ENCODE measurements at regions not wholly inside any gene's neighbourhood (a gene's known extent, or its start where the extent isn't known, plus 50 kb on each side); places are given as distances from the start of the nearest gene placed in this dataset.
A peak's percentile ranks its signal among the peaks of the same experiment; 100 is the strongest.

DNA sequence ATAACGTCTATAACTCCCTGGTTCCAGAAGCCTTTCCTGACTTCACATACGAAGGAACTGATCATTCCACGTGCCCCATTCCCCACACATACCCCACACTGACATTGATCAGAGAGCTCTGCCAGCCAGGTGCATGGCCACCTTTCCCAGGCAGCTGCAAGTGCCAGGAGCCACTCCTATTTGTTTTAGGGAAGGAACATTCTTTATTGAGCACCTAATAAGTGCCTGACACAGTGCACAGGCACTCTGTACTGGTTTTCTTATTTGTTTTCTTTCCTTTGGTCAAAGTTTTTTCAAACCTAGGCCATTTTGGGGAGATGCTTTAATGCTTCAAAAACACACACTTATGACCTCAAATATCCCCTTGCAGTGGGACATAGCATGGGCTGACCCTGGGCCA, 50.0 kb downstream of the PITPNM2 start:
- no peak for DNase-seq

GRCh38 chr12:123100450-123100849, 50.4 kb downstream of the PITPNM2 start:
- no peak for DNase-seq

DNA sequence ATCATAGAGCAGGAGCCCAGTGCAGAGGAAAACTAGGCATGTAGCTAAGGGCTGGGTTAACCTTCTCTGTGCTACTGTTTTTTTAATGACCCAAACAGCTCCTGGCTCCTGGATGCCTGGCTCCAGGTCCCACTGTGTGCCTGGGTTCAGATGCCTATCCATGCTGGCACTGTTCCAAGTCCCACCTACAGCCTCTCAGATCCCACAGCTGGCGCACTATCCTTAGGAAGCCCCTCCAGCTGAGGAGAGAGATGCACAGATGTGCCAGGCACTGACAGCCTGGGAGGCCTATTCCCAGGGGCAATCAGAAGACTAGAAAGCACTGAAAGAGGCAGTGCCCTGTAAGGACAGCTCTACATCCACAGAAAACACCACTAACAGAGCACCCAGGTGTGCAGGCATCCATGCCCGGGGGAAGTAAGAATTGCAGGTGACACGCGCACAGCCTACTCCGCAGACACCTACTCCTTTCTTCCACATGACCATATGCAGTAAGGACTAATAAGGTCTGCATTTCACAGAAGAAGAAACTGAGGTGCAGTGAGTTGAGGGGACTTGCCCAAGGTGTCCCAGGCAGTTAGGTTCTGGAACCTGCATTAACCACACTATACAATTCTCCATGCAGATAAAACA, 51.2 kb downstream of the PITPNM2 start:
- DNase-seq, result peak; percentile 30

DNA sequence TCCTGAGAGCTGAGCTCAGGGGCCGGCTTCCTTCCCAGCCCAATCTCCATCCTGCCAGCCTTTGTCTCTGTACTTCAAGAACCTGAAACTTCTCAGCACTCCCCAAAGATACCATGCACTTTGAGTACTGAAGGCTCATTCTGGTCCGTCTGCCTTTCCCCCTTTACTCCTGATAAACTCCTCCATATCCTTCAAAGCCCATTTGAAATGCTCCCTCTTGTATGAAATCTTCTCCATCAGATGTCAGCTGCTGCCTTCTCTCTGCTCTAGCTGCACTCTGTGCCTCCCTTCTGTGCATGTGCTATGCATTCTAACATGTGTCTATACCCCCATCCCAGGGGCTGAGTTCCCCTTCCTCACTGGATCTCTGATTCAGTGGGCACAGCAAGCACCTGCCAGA, 52.1 kb downstream of the PITPNM2 start:
- DNase-seq, result no peak

- no peak for DNase-seq
These were observed 53.3 kb downstream of the PITPNM2 start for GRCh38 chr12:123097561-123098084.

DNA sequence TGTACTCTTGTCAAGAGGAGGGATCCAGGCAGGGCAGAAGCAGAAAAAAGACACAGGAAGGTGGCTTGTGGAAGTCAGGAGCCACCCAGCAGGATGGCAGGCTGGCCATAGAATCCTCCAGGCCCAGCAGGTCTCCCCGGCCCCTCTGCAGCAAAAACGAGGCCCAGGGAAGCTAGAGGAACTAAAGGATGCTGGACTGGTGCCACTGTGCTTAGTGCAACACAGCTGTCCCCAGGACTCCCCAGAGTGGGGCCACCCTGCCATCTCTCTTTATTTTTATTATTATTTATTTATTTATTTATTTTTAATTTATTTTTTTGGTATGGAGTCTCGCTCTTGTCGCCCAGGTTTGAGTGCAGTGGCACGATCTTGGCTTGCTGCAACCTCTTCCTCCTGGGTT, 54.1 kb downstream of the PITPNM2 start:
- no peak for DNase-seq

DNA sequence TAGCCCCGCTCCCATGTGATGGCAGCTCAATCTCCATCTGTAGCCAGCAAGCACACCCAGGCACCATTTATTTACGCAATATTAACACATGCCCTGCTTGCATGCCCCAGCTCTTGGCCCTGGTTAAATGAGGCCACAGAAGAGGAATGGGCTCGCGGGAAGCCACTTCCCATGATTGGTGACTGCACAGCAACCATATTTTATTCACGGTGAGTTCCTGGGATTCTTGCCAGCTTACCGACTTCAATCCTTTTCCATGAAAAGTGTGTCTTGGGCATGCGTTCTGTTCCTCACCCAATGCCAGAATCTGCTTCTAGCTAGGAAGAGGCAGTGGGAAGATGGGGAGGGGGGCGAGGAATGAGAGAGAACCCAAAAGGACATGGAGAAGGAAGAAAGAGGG, 54.7 kb downstream of the PITPNM2 start:
- DNase-seq, result no peak

- DNase-seq, result no peak
These were observed 55.6 kb downstream of the PITPNM2 start for GRCh38 chr12:123095078-123095881.

- DNase-seq, result no peak
These were observed 56.4 kb downstream of the PITPNM2 start for GRCh38 chr12:123094349-123095077.

- no peak for DNase-seq
These were observed 58.0 kb downstream of the PITPNM2 start for GRCh38 chr12:123092866-123093265.

DNA sequence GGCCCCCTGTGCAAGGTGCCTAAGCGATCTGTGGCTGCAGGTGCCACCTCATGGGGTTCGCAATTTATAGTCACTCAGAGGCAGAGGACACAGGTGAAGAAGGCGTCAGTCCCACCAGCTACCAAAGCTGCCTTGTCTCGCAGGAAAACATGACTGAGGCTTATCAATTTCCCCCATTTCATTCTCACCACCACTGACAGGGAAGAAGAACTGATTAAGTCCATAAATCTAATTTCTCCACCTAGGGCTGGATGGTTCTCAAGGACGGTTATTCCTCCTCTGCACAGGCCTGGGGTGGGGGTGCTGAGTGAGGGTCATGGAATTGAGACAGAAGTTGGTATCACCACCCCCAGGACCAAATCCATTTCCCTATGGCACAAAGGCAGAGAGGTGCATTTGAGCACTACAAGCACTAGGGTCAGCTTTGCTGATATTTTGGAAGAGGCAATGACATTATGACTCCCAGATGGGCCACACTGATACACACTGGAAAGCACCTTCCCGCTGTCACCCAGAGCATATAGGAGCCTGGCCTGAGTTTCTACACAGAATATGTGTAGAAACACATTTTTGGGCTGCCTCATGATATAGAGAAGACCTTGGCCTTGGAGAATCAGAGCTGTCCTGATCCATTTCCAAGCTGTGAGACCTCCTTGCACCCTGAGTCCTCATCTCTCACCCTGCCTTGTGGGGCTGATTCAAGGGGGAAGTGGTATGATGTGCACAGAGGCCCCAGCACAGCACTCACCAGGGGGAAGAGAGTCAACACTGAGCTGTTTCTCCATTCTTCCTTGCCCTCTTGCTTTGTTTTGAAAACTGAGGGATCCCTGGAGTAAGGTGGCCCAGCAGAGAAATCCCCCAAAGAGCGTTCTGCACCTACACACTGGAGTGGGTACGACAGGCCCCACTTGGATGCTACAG, 59.4 kb downstream of the PITPNM2 start:
- DNase-seq, result no peak

- DNase-seq, result no peak
These were observed 61.1 kb downstream of the PITPNM2 start for GRCh38 chr12:123089631-123090353.

DNA sequence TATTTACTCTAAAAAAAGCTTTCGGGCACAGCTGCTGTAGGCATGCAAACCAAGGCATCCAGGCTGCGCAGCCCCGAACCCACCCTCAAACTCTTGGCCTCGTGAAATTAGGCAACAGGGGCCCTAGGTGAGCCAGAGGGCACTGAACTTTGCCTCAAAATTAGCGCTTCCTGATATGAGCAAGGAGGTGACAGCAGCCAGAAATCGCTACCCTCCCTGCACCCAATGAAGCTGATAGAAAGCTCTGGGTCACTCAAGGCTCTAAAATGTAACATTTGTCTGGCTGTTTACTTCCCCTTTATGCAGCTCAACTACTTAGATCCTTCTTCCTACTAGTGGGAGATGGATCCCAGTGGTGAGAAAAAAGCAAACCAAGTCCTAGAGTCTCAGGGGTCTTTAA, 61.8 kb downstream of the PITPNM2 start:
- no peak for DNase-seq

DNA sequence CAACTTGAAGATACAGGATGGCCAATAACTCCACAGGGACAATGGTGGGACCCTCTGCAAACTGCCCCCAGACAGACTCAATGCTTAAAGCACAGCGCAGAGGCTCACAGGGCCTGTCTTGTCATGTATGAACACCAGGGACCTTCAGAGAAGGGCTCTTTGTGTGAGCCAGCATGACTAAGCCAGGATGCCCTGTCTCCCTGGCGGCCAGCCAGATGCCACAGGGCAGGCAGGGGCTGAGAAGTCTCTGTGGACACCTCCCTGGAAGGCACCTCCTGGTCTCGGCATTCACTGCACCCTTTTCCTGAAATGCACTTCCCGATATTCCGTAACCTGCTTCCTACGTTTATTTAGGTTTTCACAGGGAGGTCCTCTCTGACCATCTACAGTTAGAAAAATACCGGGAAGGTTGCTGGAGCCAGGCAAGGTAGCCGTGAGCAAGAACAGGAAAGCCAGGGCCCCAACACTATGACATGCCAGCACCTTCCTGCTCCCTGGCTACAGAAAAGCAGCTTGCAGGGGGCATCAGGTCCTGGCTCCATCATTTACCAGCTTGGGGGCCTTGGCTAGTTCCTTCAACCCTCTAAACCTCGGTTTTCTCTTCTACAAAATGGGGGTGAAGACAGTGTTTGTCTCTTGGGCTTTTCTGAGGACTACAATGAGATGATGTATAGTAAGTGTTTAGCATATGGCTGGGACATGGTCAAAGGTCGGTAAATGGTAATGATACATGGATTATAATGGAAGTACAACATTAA, 65.0 kb downstream of the PITPNM2 start:
- DNase-seq, result no peak

DNA sequence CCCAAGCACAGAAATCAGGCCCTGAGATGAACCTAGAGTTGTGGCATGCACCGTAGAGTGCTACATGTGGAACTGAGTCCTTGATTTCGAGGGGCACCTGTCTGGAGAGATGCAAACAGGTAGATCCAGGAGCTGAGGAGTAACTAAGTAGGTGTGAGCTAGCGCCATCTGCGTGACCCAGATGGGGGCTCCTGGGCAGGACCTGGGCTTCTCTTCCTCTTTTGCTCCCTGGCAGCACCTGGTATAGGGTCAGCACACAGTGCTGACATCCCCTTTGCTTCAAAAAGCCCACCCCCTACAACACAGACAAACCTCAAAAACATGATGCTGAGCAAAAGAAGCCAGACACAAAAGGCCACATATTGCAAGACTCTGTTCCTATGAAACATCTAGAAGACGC, 65.8 kb downstream of the PITPNM2 start:
- no peak for DNase-seq

GRCh38 chr12:123083661-123084571, 67.0 kb downstream of the PITPNM2 start:
- no peak for DNase-seq

DNA sequence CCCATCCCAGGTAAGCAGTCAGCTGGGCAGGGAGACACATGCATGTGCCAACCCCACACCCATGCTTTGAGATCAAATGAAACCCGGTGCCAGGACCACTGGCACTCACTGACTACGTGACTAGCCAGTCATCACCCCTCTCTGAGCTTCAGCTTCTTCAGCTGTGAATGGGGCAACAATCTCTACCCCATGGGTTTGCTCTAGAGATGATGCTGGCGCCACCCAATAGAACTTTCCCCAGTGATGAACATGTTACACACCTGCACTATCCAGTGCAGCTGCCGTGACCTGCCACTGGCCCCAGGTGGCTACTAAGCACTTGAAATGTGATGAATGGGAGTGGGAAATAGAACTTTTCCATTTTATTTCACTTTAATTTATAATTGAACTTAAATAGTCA, 70.3 kb downstream of the PITPNM2 start:
- no peak for DNase-seq

- no peak for DNase-seq
These were observed 72.2 kb downstream of the PITPNM2 start for GRCh38 chr12:123078531-123079155.

DNA sequence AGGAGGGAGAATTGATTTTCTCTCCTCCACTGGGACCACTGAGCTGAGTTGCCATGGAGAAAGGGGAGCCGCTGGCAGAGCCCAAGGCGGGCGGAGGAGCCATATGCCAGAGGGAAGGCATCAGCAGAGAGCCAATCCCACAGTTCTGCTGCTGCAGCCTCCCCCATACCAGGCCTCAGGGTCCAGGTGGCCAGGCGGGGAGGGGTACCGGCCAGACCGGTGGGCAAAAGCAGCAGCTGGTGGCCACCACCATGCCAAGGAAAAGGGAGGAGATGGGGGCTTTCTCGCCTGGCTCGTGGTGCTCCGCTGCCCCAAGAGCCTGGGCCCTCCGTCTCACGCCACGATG, 72.8 kb downstream of the PITPNM2 start:
- DNase-seq, result no peak

All from NCI-H1105 treated with DMSO at 0.1 percent for 48 hours (cell line).